SJSA1 (cell line): ENCODE measurements at regions not wholly inside any gene's neighbourhood (a gene's known extent, or its start where the extent isn't known, plus 50 kb on each side); places are given as distances from the start of the nearest gene placed in this dataset.

Source experiments
- DNase-seq, 2 experiments: peaks; one replicate each; pipeline ENCODE4 v3.0.0-alpha.2; 2015 to 2020; ENCODE audit warnings: low spot score in 2 of 2, low read depth in 1 of 2
- H3K27ac ChIP-seq: fragments of 250-450 bp; sonication (Bioruptor Pico); 2 replicates; pipeline ENCODE4 v1.5.1; 2020; ENCODE audit warnings: mild to moderate bottlenecking, moderate library complexity
- H3K27me3 ChIP-seq: fragments of 250-450 bp; sonication (Bioruptor Pico); replicated peaks from 2 replicates; pipeline ENCODE4 v1.5.1; 2020; ENCODE audit warnings: mild to moderate bottlenecking, moderate library complexity
- H3K36me3 ChIP-seq: fragments of 250-450 bp; sonication (Bioruptor Pico); 2 replicates; pipeline ENCODE4 v1.5.1; 2020; ENCODE audit warnings: mild to moderate bottlenecking
- H3K4me1 ChIP-seq: fragments of 250-450 bp; sonication (Bioruptor Pico); replicated peaks from 2 replicates; pipeline ENCODE4 v1.6.1; 2021; ENCODE audit warnings: mild to moderate bottlenecking
- H3K4me3 ChIP-seq: fragments of 250-450 bp; sonication (Bioruptor Pico); 2 replicates; pipeline ENCODE4 v1.5.1; 2020; ENCODE audit warnings: mild to moderate bottlenecking
- H3K9me3 ChIP-seq: fragments of 250-450 bp; sonication (Bioruptor Pico); replicated peaks from 2 replicates; pipeline ENCODE4 v1.5.1; 2020; ENCODE audit warnings: mild to moderate bottlenecking

DNA sequence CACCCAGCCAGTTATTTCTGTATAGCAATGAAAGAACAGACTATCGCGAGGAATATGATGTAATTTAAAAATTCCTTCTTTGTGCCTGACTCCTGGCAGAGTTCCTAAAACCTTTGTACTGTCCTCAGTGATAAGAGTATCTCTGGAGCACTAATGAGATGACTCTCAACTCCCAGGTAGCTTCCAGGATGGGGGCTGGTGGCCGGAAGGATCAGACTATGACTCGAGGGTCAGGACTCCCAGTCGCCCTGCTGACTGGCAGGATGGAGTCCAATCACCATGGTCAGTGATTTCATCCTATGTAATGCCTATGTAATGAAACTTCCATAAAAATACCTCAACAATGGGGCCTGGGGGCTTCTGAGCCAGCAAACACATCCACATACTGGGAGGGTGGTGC lies 135.1 kb downstream of the SHANK2 start:
- Histone ChIP-seq H3K4me1 (no peaks in the 10 kb centered on the region), H3K9me3 (no peaks in the 10 kb centered on the region), H3K27ac (no peak overlapping the region), H3K27me3 (no peaks in the 10 kb centered on the region), H3K4me3 (no peak overlapping the region), H3K36me3 (no peaks in the 10 kb centered on the region)
- DNase-seq = no peak

DNA sequence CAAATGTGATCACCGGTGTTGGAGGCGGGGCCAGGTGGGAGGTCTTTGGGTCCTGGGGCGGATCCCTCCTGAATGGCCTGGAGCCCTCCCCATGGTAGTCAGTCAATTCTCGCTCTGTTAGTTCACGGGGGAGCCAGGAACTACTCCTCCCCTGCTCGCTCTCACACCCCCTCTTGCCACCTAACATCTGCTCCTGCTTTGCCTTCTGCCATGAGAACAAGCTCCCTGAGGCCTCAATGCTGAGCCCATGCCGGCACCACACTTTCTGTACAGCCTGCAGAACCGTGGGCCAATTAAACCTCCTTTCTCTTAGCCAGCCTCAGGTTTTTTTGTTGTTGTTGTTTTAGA lies 135.7 kb downstream of the SHANK2 start:
- Histone ChIP-seq H3K9me3 (no peaks in the 10 kb centered on the region), H3K4me3 (no peak overlapping the region), H3K27ac (no peak overlapping the region), H3K27me3 (no peaks in the 10 kb centered on the region), H3K4me1 (no peaks in the 10 kb centered on the region), H3K36me3 (no peaks in the 10 kb centered on the region)
- DNase-seq = no peak

DNA sequence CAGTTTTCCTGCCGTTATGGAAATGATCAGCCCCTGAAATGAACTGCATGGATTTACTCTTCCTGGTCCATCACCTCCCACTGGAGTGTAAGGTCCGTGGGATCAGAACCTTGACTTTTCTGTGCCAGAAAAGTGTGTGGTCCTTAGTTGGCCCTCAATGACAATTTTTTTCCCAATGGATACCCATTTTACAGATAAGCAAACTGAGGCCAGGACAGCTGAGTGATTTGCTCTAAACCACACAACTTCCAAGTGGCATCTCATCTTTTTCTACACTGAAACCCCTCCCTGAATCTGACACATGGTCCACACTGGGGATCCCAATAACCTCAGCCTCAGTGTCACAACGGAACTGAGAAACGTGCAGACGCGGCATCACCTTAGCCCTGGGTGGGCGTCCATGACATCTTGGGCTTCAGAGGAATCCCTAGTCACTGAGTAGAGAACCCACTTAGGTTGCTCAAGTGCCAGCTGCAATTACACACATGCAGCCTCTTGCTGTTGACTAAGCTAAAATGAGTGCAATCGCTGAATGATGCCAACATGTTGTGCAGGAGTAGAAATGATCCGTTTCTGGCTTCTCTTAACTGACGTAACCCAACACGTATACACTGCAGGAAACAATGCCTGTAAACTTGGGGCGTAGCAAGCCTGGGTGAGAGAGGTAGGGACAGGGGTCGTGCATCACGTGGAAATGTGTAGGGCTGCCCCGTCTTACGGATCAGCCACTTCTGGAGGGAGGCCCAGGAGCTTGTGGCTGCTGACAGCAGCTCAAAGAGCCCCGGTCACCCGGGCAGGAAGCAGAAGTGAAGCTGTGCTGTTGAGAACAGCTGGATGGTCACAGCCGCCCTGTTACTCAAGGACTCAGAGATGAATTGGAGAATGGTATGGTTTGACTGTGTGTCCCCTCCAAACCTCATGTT lies 136.3 kb downstream of the SHANK2 start:
- Histone ChIP-seq H3K9me3 (no peaks in the 10 kb centered on the region), H3K4me3 (no peak overlapping the region), H3K27ac (no peak overlapping the region), H3K27me3 (no peaks in the 10 kb centered on the region), H3K36me3 (no peaks in the 10 kb centered on the region), H3K4me1 (no peaks in the 10 kb centered on the region)
- DNase-seq = no peak

DNA sequence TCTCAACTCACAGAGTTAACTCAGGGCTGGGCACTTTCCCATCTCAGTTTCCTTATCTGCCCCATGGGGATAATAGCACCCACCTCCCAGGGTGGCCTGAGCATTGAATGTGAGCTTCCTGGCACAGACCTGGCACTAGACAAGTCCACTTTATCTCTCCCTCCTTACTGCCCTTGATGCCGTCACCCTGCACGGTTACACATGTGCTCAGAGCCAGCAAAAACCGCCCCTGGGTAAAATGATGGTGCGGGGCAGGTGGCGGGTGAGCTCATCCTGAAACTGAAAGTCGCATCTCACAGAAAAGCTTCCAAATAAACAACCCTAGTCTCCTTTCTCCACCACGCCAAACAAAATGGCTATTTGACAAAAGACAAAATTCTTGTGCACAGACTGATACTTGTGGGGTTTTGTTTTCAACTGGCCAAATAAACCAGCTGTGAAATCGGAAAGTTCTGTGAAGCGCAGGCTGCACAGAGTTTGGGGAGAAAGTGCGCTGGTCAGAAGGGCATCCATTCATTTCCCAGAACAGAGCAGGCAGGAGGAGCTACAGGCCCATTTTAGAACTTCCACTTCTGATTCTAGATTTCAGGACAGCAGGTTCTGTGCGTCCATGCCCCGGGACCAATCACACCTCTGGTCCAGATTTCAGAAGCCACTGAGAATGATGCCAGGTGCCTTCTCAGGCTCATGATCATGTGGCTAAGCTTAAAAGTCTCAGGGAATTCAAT lies 138.1 kb downstream of the SHANK2 start:
- Histone ChIP-seq H3K27me3 (no peaks in the 10 kb centered on the region), H3K9me3 (no peaks in the 10 kb centered on the region), H3K27ac (no peak overlapping the region), H3K4me1 (no peaks in the 10 kb centered on the region), H3K4me3 (no peak overlapping the region), H3K36me3 (no peaks in the 10 kb centered on the region)
- DNase-seq = no peak

DNA sequence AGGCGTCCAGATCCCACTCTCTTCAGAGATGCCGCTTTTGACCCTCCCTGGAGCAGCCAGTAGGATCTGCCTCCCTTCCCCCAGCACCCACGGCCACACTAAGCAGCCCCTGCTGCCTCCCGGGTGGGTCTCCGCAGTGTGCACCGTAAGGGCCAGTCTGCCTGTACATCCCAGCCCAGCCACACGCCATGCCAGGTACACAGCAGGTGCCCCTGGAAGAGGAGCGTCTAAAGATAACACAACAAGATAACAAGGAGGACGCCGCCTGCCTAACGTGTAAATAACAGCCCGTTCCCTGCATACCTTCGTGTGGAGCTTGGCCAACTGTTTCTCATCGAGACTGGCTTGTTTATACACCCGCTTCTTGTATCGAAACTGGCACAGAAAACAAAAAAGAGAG lies 139.4 kb downstream of the SHANK2 start:
- H3K27me3 ChIP-seq = no peaks in the 10 kb centered on the region
- DNase-seq = no peak
- no peaks in the 10 kb centered on the region for H3K36me3 ChIP-seq
- no peak overlapping the region for H3K4me3 ChIP-seq
- H3K4me1 ChIP-seq = no peaks in the 10 kb centered on the region
- H3K27ac ChIP-seq = no peak overlapping the region
- H3K9me3 ChIP-seq = no peaks in the 10 kb centered on the region

DNA sequence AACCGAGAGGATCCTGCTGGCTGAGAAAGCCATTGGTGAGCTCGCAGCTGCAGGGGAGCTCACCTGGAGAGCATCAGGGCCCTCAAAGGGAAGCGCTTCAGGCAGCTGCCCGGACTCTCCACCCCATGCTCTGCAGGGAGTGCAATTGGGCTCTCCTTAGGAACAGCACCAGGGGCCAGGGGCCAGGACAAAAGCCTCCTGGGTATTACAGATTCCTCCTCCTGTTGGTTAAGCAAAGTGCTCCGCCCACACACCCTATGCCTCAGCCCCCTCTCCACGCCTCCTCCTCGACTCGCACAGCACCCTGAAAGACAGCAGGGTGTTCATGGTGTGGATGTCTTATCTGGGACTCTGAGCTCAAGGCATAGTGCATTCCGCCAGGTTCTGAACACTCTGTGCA lies 139.9 kb downstream of the SHANK2 start:
- Histone ChIP-seq H3K9me3 (no peaks in the 10 kb centered on the region), H3K36me3 (no peaks in the 10 kb centered on the region), H3K27me3 (no peaks in the 10 kb centered on the region), H3K27ac (no peak overlapping the region), H3K4me3 (no peak overlapping the region), H3K4me1 (no peaks in the 10 kb centered on the region)
- no peak for DNase-seq

DNA sequence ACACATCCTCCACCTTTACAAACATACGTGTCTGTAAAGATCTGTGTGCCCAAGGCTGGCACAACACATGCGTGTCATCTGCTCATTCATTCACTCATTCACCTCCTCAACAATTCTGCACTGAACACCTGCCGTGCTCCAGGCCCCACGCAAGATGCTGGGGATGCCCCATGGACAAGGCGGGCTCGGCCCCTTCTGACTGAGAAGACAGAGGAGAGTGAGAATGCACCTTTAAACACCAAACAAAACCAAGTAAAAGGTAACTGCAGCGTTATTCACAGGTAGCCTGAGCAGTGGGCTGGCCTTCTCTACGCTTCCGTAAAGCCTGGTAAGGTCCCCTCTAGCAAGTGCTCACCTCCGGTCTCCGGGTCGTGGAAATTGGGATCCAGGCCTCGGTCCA lies 142.8 kb downstream of the SHANK2 start:
- no peak for DNase-seq
- Histone ChIP-seq H3K27me3 (no peaks in the 10 kb centered on the region), H3K4me3 (no peak overlapping the region)

DNA sequence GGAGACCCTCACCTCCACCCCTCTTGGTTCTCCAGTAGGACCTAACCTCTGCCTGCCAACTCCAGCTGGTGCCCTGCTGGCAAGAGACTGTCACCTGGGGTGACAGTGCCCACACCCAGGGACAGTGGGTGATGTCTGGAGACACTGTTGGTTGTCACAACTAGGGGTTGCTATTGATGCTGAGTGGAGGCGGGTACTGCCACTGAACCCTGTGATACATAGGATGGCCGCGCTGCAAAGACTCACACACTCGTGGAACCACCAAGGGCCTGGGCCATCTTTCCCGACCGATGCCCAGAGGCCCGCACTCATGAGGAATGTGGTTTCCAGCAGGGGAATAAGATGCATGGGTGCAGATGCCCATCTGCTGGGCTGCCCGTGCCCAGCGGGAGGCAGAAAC lies 143.2 kb downstream of the SHANK2 start:
- Histone ChIP-seq H3K4me1 (no peaks in the 10 kb centered on the region), H3K4me3 (no peak overlapping the region), H3K9me3 (no peaks in the 10 kb centered on the region), H3K36me3 (no peaks in the 10 kb centered on the region), H3K27ac (no peak overlapping the region), H3K27me3 (no peaks in the 10 kb centered on the region)
- no peak for DNase-seq

More for the DNA sequence above, 142.8 kb downstream of the SHANK2 start:
- no peak overlapping the region for H3K27ac ChIP-seq
- no peaks in the 10 kb centered on the region for H3K4me1 ChIP-seq
- no peaks in the 10 kb centered on the region for H3K9me3 ChIP-seq
- no peaks in the 10 kb centered on the region for H3K36me3 ChIP-seq

DNA sequence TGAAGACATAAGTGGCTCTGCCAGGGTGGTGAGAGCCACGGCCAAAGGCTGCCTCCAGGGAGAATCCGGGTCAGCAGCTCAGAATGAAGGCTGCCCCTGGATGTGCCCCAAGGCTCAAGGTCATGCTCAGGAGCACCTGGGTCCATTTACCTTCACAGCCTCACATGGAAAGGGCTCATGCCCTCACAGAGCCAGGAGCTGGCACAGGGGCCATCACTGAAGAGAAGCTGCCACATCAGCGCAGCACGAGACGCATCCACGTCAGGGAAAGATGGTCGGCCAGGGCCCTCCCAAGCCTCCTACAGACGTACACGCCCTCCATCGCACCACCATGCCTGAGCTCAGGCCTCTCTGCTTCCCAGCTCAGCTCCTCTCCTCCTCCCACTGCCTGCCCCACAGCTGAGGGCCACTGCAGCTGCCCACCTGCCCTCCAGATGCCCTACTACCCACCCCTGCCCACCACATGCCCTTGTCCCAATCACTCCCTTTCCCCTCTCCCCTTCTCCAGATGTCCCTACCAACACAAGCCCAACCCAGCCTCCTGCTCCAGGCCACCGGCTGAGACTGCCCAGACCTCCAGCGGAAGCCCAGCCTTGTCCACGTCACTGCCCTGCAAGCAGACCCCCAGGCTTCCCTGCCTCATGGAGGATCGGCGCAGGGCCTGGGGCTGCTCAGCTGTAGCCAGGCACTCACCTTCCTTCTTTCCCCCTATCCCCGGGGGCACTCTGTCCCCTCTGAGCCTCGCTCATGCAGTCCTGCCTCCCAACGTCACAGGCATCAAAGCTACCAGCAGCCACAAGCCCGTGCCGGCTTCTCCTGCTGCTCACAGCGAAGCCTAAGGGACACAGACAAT lies 144.1 kb downstream of the SHANK2 start:
- no peak for DNase-seq
- Histone ChIP-seq H3K4me1 (no peaks in the 10 kb centered on the region), H3K27me3 (no peaks in the 10 kb centered on the region), H3K36me3 (no peaks in the 10 kb centered on the region), H3K27ac (no peak overlapping the region), H3K9me3 (no peaks in the 10 kb centered on the region), H3K4me3 (no peak overlapping the region)

DNA sequence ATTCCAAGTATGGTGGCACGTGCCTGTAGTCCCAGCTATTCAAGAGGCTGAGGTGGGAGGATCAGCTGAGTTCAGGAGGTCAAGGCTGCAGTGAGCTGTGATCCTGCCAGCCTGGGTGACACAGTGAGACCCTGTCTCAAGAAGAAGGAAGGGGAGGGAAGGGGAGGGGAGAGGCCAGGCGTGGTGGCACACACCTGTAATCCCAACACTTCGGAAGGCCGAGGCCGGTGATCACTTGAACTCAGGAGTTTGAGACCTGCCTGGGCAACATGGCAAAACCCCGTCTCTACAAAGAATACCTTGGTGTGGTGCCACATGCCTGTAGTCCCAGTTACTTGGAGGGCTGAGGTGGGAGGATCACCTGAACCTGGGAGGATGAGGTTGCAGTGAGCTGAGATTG lies 145.7 kb downstream of the SHANK2 start:
- Histone ChIP-seq H3K36me3 (no peaks in the 10 kb centered on the region), H3K27me3 (no peaks in the 10 kb centered on the region), H3K4me1 (no peaks in the 10 kb centered on the region), H3K27ac (no peak overlapping the region), H3K4me3 (no peak overlapping the region), H3K9me3 (no peaks in the 10 kb centered on the region)
- no peak for DNase-seq

DNA sequence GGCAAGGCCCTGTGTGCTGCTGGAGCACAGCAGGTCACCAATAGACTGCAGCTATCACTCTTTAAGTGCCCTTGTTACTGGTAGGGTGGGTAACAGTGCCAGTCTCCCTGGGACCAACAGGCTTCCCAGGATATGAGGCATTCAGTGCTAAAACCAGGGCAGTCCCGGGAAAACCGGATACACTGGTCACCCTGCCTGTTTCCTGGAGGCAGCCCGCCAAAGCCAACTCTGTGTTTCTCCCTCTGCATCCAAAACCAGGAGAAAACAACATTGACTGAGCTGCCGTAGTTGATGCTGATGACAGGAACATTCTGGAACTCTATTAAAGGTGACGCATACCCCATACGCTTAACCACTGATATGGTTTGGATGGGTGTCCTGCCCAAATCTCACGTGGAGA lies 149.1 kb downstream of the SHANK2 start:
- H3K36me3 ChIP-seq = no peaks in the 10 kb centered on the region
- H3K27ac ChIP-seq = no peak overlapping the region
- H3K4me3 ChIP-seq = no peak overlapping the region
- H3K27me3 ChIP-seq = no peaks in the 10 kb centered on the region
- H3K9me3 ChIP-seq = no peaks in the 10 kb centered on the region
- no peaks in the 10 kb centered on the region for H3K4me1 ChIP-seq
- no peak for DNase-seq

DNA sequence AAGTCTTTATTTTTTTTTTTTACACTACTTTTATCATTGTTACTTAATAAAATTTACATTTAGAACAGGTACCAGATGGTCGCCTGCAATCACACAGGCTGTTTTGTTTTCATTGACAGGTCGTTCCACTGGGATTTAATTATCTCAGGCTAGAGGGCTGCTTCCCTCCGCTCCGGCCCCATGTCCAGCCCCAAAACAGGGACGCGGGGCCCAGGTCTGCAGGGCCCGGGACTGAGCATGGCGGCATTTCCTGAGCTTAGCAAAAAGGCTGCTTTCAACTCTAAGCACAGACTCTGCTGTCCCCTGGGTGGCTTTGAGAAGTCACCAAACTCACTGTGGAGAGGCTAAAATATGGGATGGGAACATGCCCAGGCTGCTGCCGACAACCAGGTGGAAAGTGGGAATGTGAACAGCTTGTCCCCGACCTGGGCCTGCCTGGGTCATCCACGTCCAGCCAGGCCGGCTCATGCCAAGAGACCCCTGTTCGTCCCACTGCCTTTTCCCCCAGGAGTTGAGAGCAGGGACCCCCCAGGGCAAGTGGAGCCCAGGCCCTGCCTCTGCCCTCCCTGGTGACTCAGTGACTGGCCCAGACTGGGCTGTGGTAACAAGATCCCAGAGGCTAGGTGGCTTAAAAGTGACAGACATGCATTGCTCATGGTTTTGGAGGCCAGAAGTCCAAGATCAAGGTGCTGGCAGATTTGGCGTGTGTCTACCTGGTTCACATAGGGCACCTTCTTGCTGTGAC lies 150.0 kb downstream of the SHANK2 start:
- no peaks in the 10 kb centered on the region for H3K36me3 ChIP-seq
- H3K9me3 ChIP-seq = no peaks in the 10 kb centered on the region
- H3K27me3 ChIP-seq = no peaks in the 10 kb centered on the region
- no peaks in the 10 kb centered on the region for H3K4me1 ChIP-seq
- H3K4me3 ChIP-seq = no peak overlapping the region
- no peak for DNase-seq
- no peak overlapping the region for H3K27ac ChIP-seq

DNA sequence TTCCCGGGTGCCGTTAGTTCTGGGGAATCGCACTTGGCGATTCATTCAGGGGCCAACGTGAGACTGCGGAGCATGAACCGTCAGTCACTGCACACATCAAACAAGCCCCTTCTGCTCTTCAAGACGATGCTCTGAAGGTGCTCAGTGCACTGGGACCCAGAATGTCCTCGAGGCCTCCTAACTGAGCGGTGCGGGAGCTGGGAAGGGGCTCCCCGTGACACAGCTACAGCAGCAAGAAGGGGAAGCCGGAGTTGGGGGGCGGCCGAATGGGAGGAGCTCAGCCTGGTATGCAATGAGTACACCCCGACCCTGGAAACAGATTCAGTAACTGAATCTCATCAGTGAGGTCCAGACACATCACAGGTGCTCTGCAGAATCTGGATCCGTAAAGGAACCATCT lies 150.8 kb downstream of the SHANK2 start:
- H3K4me1 ChIP-seq = 0 out of 2 replicates have a peak, but pooled peaks cover 3% of the 10 kb centered on the region
- no peaks in the 10 kb centered on the region for H3K9me3 ChIP-seq
- no peaks in the 10 kb centered on the region for H3K36me3 ChIP-seq
- H3K27me3 ChIP-seq = no peaks in the 10 kb centered on the region
- no peak overlapping the region for H3K27ac ChIP-seq
- H3K4me3 ChIP-seq = no peak overlapping the region
- no peak for DNase-seq
